Ishikawa (cell line): ENCODE measurements at regions not wholly inside any gene's neighbourhood (a gene's known extent, or its start where the extent isn't known, plus 50 kb on each side); places are given as distances from the start of the nearest gene placed in this dataset.

Experiments
- CEBPB ChIP-seq: IDR thresholded peaks from 2 replicates; pipeline ENCODE4 v1.6.1; 2012
- CREB1 ChIP-seq: IDR thresholded peaks from 2 replicates; pipeline ENCODE4 v1.6.1; 2012; ENCODE audit warnings: low read depth
- EP300 ChIP-seq: IDR thresholded peaks from 2 replicates; pipeline ENCODE4 v1.6.1; 2012; ENCODE audit warnings: borderline replicate concordance
- FOXM1 ChIP-seq: IDR thresholded peaks from 2 replicates; pipeline ENCODE4 v1.6.1; 2012; ENCODE audit warnings: low read depth, borderline replicate concordance
- MAX ChIP-seq: IDR thresholded peaks from 2 replicates; pipeline ENCODE4 v1.6.1; 2012
- NFIC ChIP-seq: IDR thresholded peaks from 2 replicates; pipeline ENCODE4 v1.6.1; 2012
- RAD21 ChIP-seq: IDR thresholded peaks from 2 replicates; pipeline ENCODE4 v1.6.1; 2012; ENCODE audit warnings: low read depth
- YY1 ChIP-seq: IDR thresholded peaks from 2 replicates; pipeline ENCODE4 v1.6.1; 2012; ENCODE audit warnings: low read depth
- ZBTB7A ChIP-seq: IDR thresholded peaks from 2 replicates; pipeline ENCODE4 v1.6.1; 2012; ENCODE audit warnings: low read depth

GRCh38 chr1:104699433-104699832, 949.7 kb downstream of the AMY1C start:
- TF ChIP-seq FOXM1 (no peak), CREB1 (no peak), CEBPB (no peak), ZBTB7A (no peak), EP300 (no peak), NFIC (no peak), MAX (no peak), YY1 (no peak), RAD21 (no peak)
